ENCODE measurements at regions not wholly inside any gene's neighbourhood (a gene's known extent, or its start where the extent isn't known, plus 50 kb on each side); places are given as distances from the start of the nearest gene placed in this dataset.

DNA sequence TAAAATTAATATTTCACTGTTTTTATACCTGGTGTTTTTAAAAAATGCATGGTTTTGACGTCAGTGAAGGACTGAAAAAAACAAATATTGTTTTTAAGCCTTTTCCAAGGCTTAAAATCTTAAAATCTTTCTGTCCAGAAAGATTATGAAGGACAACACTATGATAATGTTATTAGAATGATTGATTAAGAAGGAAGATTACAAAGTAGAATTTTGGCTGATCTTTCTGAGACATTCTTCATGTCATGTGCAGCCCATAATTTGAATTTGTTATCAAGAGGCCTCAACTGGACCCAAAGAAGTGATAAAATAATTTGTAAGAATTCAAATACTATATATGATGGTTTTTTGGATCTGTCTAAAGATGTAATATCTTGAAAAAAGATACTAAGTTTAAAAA, 584.4 kb upstream of the CXADR start:
- no peak for DNase-seq (ENCODE audit: low read depth)

DNA sequence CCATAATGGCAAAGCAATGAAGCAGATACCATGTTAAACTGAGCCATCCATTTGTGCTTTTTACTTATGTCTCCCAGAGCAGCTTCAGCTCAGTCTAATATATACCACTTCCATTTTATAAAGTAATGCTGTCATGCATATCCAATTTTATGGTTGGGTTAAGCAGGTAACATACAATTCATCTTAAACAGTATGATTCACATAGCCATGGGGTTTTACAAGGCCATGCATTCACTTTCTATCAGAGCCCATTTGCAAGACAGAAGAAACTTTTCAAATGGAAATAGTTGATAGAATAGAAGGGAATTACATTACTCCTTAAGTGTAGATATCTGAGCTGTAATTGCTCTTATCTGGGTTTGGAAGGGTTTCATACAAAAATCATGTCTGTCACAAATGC, 580.5 kb upstream of the CXADR start:
- DNase-seq (ENCODE audit: low read depth), result no peak

DNA sequence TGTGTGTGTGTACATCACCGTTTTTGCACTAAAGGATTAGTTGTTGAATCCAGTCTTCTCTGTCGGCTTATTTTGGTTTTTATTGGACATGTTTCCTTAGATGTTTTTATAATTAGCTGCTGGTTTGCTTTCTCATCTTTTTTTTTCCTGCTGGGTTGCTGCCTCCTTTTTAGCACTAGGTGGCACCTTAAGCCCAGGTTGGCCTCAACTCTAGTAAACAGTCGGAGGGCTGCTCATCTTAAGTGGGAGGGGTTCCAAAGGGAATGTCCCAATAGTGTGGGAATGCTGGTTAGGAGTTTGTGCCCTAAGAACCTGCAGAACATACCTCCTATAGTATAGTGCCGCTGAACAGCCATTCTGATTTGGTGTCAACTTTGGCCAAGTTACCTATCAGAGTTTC, 570.1 kb upstream of the CXADR start:
- DNase-seq (ENCODE audit: low read depth), result no peak

DNA sequence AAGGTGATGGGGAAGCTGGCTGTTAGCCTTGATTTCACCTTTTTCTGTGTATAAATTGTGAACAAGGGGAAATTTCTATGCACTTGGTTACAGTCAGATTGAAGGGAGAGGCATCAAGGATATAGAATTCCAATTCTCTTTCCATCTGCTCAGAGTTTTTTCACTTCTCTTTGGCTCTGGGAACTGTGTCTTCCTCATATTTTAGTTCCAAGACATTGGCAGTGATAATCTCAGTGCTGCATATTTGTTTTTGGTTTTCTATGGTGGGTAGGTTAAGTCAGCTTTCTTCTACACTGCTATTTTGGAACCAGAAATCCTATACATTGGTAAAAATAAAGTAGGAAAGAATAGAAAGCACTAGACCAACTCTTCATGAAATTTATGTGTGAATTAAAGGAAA, 569.6 kb upstream of the CXADR start:
- no peak for DNase-seq (ENCODE audit: low read depth)

DNA sequence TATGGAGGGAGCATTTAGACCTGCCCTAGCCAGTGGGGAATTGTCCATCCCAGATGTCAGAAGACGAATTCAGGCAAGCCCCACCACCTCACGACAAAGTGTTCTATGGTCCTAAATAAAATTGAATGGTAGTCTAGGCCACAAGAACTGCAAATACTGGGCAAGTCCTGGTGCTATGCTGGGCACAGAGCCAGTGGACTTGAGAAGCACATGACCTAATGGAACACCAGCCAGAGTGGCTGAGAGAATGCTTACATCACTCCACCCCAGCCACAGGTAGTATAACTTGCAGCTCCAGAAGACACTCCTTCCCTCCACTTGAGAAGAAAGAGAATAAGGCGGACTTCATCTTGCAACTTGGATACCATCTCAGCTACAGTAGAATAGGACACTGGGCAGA, 567.3 kb upstream of the CXADR start:
- no peak for DNase-seq (ENCODE audit: low read depth)

DNA sequence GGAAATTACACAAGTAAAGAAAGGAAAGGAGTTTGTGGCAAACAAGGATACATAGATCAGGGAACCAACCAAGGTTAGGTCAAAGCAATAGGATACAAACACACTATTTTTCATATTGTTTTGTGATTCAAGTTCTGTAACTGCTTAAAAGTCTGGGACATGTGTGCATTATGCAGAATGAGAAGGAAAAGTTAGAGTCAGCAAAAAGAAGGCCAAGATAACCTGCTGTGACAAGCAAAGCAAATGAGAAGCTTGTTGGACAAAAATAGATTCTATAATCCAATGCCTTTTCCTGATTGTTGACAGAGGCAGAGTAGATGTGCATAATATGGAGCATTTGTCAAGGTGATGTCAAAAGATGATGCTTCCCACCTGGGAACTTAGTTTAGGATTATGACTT, 556.0 kb upstream of the CXADR start:
- DNase-seq (ENCODE audit: low read depth), result no peak

DNA sequence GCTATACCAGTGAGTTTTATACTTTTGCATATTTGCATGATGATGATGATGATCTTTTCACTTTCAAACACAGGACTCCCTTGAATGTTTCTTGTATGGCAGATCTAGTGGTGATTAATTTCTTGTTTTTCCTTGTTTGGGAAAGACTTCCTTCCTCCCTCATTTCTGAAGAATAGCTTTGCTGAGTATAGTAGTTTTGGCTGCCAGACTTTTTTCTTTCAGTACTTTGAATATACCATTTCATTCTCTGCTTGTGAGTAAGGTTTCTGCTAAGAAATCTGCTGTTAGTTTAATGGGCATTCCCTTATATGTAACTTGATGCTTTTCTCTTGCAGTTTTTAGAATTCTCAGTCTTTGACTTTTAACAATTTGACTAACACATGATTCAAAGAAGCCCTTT, 547.4 kb upstream of the CXADR start:
- DNase-seq (ENCODE audit: low read depth), result no peak

DNA sequence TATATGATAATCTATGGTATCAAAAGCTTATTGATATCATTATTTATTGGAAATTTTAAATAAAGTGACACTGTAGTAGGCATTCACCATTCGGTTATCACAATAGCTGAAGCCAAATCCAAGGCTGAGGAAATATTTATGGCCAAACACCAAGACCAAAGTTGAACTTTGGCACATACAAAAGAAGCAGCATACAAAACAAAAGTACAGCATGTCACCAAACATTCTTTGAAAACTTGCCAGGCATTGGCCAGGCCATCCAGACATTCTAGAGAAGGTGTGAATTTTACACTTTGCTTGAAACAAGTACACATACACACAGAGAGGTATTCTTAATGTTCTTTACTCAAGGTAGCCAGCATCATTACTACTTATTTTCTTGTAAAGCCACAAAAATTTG, 544.4 kb upstream of the CXADR start:
- no peak for DNase-seq (ENCODE audit: low read depth)

DNA sequence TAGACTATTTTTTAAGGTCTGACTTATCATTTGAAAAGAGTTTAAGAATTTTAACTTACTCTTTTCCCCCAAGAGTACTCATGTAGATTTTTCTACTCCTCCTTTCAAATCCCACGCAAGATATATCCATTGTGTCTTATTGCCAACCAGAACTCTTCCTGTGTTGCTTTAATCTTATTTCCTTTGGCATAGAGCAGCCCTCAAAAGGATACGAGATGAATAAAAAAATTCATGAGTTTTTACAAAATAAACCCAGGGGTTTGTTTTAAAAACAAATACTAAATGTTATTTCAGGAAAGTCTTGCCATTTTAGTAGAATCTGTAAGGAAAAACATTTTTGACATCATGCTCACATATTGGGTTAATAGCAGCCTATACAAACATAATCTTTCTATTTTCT, 543.2 kb upstream of the CXADR start:
- DNase-seq (ENCODE audit: low read depth), result no peak

DNA sequence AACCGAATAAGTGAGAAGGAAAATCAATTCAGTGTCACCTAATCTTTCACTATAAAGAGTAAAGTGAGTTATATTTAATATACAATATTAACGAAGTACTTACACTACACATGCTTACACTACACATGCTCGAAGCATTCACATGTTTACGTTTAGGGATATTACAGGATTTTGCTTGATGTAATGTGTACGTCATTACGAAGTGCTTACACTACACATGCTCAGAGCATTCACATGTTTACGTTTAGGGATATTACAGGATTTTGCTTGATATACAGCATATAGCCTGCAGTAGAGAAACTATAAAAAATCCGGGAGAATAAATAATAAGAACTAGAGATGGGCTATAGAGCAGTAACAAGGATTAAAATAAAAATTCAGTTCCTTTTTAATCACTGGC, 538.8 kb upstream of the CXADR start:
- no peak for DNase-seq (ENCODE audit: low read depth)

DNA sequence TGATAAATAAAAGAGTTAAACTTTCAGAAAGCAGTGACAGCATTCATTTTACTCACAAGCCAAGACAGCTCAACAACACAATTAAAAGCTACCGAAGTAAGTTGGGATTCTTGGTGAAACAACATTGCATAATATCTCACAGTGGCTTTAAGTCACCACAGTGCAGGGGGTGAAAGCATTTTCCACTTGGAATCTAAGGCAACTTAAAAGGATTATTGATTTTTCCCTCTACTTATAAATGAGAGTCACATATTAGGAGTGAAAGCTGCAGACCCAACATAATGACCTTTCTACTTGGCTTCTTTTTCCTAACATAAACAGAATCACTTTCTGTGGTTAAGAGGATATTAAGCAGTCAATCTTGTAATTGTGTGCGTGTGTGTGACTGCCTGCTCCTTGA, 536.6 kb upstream of the CXADR start:
- no peak for DNase-seq (ENCODE audit: low read depth)

DNA sequence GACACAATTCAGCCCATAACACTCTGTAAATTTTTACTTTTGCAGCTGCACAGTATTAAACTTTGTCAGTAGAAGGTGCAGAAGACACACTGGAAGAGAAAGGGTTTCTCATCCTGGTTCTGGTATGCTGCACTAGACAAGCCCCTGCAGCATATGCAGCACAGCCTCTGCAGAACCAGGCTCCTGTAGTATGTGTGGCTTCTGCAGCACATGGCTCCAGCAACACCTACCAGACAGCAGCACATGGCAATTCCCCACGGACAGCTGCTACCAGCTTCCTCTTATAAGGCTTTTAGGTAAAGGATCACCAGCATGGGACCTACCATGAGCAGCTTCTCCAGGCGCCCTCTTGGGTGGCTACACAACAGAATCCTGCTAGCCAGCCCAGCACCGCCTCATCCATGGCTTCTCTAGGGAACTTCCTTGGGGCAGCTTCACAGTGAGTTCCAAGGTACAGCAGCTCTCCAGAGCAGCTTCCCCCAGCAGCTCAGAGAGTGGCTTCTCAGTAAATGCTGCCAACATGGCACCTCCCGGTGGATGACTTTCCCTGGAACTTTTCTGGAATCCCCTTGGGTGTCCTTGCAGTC, 534.4 kb upstream of the CXADR start:
- DNase-seq (ENCODE audit: low read depth), result no peak

DNA sequence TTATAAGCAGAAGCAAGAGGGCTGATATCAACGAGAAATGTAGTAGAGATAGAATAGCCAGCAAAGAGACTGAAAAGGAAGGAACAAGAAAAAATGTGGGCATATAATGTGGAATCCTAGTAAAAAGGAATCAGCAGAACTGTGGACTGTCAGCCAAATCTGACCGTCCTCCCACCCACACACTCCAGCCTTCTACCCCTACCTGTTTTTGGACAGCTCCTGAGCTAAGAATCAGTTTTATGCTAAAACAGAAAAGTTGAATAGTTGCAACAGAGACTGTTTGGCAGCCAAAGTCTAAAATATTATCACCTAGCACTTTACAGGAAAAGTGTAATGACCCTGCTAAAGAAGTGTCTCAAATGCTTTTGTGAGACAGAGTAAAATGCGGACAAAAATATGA, 533.3 kb upstream of the CXADR start:
- DNase-seq (ENCODE audit: low read depth), result no peak

DNA sequence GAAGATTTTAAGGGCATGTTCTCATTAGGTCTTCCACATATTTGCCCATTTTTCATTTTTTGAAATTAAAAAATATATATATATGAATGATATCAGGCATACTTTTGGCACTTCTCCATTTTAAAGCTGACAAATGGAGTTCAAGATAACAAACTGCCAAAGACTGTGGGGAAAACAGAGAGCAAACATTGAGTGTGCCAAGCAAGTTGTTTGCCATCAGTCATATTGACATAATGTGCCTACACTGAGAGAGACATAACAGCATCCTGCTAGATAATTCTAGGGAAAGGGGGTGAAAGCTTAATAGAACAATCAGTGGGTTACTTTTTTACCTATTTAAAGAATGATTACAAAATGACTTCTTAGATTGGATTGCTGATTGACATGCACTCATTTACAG, 529.4 kb upstream of the CXADR start:
- DNase-seq (ENCODE audit: low read depth), result no peak

DNA sequence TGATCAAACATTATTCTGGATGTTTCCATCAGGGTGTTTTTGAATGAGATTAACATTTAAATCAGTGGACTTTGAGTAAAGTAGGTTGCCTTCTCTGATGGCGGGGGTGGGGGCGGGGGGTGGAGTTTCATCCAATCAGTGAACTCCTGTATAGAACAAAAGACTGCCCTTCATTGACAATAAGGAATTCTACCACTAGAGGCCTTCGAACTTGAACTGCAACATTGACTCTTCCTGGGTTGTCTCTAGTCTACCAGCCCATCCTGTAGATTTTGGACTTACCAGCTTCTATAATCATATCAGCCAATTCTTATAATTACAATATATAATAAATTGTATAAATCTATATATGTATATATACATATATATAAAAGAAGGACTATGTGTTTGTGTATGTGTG, 520.4 kb upstream of the CXADR start:
- no peak for DNase-seq (ENCODE audit: low read depth)

DNA sequence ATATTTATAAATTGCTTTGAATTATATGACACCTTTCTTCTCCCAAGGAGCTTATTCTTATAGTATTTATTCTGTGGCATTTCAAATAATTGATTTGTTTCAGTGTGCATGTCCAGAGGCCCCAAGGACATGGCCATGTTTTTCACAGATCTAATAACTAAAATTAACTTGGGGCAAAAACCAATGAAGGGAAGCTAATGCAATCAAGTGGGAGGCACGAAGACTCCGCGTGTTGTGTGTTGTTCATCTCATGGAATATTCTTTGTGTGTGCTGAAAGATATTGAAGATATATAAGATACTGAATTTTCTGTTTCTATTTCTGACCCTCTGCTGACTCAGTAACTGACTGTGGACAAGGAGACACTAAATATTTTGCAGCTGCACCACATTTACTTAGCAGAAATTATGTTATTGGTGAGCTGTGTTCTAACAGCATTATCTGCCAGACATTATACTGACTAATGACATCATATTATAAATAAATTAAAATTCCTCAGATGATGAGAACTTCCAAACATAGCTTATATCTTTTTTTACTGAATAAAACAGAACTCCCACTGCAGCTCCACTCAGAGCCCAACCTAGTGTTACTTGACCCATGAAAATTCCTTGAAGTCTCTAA, 519.3 kb upstream of the CXADR start:
- DNase-seq (ENCODE audit: low read depth), result no peak

DNA sequence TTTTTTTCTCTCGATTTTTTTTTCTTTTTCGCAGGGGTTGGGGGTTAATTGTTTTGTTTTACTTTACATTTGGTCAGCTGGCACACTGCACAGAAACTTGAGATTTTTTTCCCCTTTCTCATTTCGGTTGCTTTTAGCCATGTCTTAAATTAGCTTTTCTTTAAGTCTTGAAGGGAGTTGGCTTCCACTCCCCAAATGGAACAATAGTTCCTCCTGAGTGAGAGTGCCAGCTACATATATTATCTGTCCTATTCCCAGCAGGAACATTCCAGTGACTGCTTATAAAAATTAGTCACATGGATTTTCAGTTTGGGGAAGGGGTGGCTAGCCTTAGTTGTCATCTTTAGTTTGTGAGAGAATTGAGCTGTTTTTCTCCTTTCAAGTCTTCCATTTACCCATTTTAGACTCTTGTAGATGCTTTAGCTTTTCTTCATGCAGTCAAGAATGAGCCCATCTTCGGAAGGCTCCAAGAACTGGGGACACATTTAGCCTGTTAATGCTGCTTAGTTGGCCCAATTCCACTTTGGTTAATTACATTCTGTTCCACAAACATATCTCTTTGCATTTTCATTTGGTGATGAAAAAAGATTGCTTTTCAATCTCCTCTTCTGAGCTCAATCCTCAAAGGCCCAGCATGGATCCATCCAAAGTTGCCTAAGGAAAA, 510.1 kb upstream of the CXADR start:
- DNase-seq (ENCODE audit: low read depth), result no peak

DNA sequence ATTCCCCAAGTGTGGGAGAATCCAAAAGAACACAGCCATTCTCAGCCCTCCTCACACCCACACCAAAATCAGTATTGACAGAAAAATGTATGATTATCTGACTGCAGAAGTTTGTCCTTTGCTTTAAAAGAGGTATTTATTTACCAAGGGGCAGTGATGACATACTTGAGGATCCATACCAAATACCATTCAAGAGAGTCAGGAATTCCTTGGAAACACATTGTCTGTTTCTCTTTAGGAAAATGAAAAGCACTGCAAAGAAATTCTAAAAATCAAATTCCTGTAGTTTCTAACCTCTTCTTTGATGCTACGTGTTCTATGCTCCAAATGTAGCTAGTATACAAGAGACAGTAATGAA, 509.6 kb upstream of the CXADR start:
- DNase-seq (ENCODE audit: low read depth), result no peak

DNA sequence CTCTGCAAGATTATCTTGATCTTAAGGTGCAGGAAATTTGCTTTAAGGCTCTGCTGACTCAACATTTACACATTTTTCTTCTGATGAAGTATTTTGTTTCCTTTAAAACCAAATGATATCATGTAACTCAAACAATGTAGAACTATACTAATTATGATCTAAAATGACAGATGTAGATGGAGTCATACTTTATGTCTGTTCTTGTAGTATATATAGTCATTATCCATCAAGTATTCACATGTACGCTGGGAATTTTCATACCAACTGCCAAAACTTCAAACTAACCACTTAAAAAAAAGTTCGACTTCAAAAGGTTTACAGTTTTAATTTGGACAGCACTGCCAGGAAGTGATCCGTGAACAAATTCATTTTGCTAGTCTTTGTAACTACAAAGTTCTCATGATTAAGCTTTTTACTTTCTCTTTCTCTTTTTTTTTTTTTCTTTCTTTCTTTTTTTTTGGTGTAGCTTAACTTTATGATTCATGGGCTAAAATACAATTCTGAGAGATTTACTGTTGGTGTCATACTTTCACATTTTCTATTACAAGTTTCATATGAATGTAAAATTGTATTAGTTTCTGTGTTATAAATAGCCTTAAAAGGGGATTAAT, 509.0 kb upstream of the CXADR start:
- no peak for DNase-seq (ENCODE audit: low read depth)

DNA sequence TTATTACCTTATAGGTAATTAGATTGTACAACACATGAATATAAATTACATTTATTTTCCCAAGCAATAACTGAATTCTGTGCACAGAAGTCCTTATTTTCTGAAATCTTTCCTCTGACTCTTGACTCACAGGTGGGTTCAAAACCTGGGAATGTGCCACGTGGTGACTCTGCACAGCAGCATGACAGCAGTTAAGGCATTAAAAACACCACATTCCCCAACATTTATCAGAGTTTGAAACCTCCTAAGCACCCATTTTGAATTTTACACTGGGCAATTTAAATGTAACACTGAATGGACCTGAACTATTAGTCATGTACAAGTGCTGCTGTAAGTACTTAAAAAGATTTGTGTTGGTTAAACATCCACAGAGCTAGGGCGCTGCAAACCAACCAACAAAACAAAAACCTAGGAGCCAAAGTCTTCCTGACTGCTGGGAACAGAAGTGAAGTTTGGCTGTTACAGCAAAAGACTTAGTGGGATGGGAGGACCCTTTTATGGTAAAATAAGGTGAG, 480.6 kb upstream of the CXADR start:
- DNase-seq (ENCODE audit: low read depth), result no peak

DNA sequence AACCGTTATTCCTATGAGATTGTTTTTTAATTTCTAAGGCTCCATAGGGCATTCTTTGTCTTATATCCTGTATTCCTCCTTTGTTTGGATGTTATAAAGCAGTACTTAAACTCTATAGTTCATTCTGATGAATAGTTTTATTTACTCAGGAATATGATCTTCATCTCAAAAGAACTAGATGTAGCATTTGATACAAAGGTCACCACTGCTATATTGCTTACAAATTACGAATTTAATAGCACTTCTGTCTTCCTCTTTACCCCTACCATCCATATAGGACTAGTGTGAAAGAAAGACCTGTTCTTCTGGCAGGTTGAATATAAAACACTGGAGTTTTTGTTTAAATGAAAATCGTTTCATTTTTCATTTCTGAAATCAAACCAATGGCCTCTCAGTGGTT, 468.1 kb upstream of the CXADR start:
- no peak for DNase-seq (ENCODE audit: low read depth)

DNA sequence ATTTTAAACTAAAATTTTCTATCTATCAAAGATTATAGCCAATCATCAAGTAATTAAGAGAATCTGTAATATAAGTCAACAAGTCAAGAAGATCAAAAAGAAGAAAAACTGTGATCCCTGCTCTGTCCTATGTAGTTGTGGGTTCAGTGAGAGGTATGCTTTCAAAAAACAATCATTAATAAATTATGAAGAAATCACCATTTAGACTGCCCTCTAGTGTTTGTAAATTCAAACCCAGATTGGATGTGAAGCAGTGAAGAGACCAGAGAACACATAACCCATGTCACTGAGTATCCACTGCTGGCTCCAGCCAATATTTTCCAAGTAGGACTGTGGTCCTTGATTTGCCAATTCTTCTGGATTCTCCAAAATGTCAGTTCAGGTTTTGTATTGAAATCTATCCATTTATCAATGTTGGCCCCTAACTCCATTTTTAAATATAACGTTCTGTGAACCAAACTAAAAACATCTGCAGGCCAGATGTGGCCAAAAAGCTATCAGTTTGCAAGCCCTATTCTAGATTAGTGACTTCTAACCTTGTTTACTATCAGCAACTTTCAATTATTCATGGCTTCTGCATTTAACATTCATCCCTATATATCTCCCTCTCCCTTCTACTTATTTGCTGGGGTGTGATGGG, 467.5 kb upstream of the CXADR start:
- no peak for DNase-seq (ENCODE audit: low read depth)

DNA sequence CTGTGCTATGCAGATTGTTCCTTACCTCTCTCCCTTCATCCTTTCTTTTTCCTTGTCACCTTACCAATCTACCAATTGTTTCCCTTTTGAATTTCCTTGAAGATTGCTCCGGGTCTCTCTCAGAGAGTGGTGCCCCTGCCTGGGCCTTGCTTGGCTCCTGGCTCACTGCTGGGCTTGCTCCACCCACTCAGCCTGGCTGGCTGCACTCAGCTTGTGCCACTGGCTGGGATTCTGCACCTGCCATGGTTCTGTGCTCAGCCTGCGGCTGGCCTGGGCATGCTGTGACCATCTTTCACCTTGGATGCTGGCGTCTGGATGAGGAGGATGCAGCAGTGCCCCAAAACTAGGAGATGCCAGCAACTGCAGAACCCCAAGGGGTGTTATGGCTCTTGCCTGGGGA, 463.9 kb upstream of the CXADR start:
- DNase-seq (ENCODE audit: low read depth), result no peak
